PC-3 (cell line): ENCODE measurements at regions not wholly inside any gene's neighbourhood (a gene's known extent, or its start where the extent isn't known, plus 50 kb on each side); places are given as distances from the start of the nearest gene placed in this dataset.

ENCODE experiments used
- CTCF ChIP-seq: fragments of 300-600 bp; sonication (generic); conservative IDR thresholded peaks from 2 replicates; pipeline ENCODE4 v1.5.1; 2017; ENCODE audit warnings: antibody characterized with exemption, low read depth, mild to moderate bottlenecking, low read length
- EZH2 ChIP-seq: fragments of 300-600 bp; sonication (generic); IDR thresholded peaks from one replicate; pipeline ENCODE4 v1.6.1; 2017; ENCODE audit warnings: antibody characterized with exemption, mild to moderate bottlenecking, low read length; ENCODE audit not compliant: unreplicated experiment

GRCh38 chr14:89540009-89540829 lies 123.2 kb upstream of the FOXN3 start:
- TF ChIP-seq EZH2 (no peak), CTCF (no peak)
